Parathyroid adenoma (tissue), 2 donors: ENCODE measurements at regions not wholly inside any gene's neighbourhood (a gene's known extent, or its start where the extent isn't known, plus 50 kb on each side); places are given as distances from the start of the nearest gene placed in this dataset.

Source experiments
- H2AFZ ChIP-seq: fragments of 300-600 bp; sonication (generic); one replicate; pipeline ENCODE4 v1.7.0; 2017; ENCODE audit warnings: antibody characterized with exemption, mild to moderate bottlenecking
- H3K27ac ChIP-seq: fragments of 300-600 bp; sonication (generic); one replicate; pipeline ENCODE4 v1.7.0; 2017
- H3K27me3 ChIP-seq: fragments of 300-600 bp; sonication (generic); one replicate; pipeline ENCODE4 v1.7.0; 2017; ENCODE audit warnings: low read length; ENCODE audit not compliant: control insufficient read depth, insufficient read depth
- H3K36me3 ChIP-seq: fragments of 300-600 bp; sonication (generic); one replicate; pipeline ENCODE4 v1.7.0; 2017; ENCODE audit warnings: low read length; ENCODE audit not compliant: control insufficient read depth, insufficient read depth
- H3K4me1 ChIP-seq: fragments of 300-600 bp; sonication (generic); one replicate; pipeline ENCODE4 v1.7.0; 2017; ENCODE audit warnings: control low read depth
- H3K4me2 ChIP-seq: fragments of 300-600 bp; sonication (generic); one replicate; pipeline ENCODE4 v1.7.0; 2017; ENCODE audit warnings: low read length
- H3K4me3 ChIP-seq: fragments of 300-600 bp; sonication (generic); one replicate; pipeline ENCODE4 v1.7.0; 2017; ENCODE audit warnings: low read depth, low read length
- H3K79me2 ChIP-seq: fragments of 300-600 bp; sonication (generic); one replicate; pipeline ENCODE4 v1.7.0; 2017; ENCODE audit warnings: control low read depth
- H3K9ac ChIP-seq: fragments of 300-600 bp; sonication (generic); one replicate; pipeline ENCODE4 v1.7.0; 2017; ENCODE audit warnings: mild to moderate bottlenecking
- H3K9me3 ChIP-seq: fragments of 300-600 bp; sonication (generic); one replicate; pipeline ENCODE4 v1.7.0; 2017; ENCODE audit warnings: low read length; ENCODE audit not compliant: control insufficient read depth
- CTCF ChIP-seq: fragments of 300-600 bp; sonication (generic); IDR thresholded peaks from one replicate; pipeline ENCODE4 v1.7.0; 2017; ENCODE audit warnings: antibody characterized with exemption, mild to moderate bottlenecking
- donor health status: primary hyperparathyroidism.

- Histone ChIP-seq H3K9me3 (no peaks in the 10 kb centered on the region), H3K79me2 (no peaks in the 10 kb centered on the region), H3K4me1 (no peaks in the 10 kb centered on the region), H3K36me3 (no peaks in the 10 kb centered on the region), H3K9ac (no peak overlapping the region), H3K4me2 (no peak overlapping the region), H3K27ac (no peak overlapping the region), H3K27me3 (no peaks in the 10 kb centered on the region), H2AFZ (no peak overlapping the region), H3K4me3 (no peak overlapping the region)
- no peak for TF ChIP-seq CTCF
These were observed 84.4 kb upstream of the SIX2 start for GRCh38 chr2:45093663-45094062.

GRCh38 chr2:45093181-45093580 lies 83.9 kb upstream of the SIX2 start:
- H2AFZ ChIP-seq, result no peak overlapping the region
- no peak overlapping the region for H3K9ac ChIP-seq
- H3K4me2 ChIP-seq, result no peak overlapping the region
- H3K79me2 ChIP-seq, result no peaks in the 10 kb centered on the region
- H3K4me1 ChIP-seq, result no peaks in the 10 kb centered on the region
- no peak overlapping the region for H3K27ac ChIP-seq
- TF ChIP-seq CTCF, result no peak
- H3K4me3 ChIP-seq, result no peak overlapping the region
- no peaks in the 10 kb centered on the region for H3K9me3 ChIP-seq
- no peaks in the 10 kb centered on the region for H3K27me3 ChIP-seq
- H3K36me3 ChIP-seq, result no peaks in the 10 kb centered on the region

- Histone ChIP-seq H3K4me2 (no peak overlapping the region), H3K36me3 (no peaks in the 10 kb centered on the region), H3K9ac (no peak overlapping the region), H3K79me2 (no peaks in the 10 kb centered on the region), H3K4me3 (no peak overlapping the region), H2AFZ (no peak overlapping the region), H3K27me3 (no peaks in the 10 kb centered on the region), H3K9me3 (no peaks in the 10 kb centered on the region), H3K4me1 (no peaks in the 10 kb centered on the region), H3K27ac (no peak overlapping the region)
- TF ChIP-seq CTCF, result no peak
These were observed 80.5 kb upstream of the SIX2 start for GRCh38 chr2:45089554-45090261.

GRCh38 chr2:45085487-45085886 lies 76.2 kb upstream of the SIX2 start:
- Histone ChIP-seq H3K4me1 (no peaks in the 10 kb centered on the region), H2AFZ (no peak overlapping the region), H3K79me2 (no peaks in the 10 kb centered on the region), H3K4me3 (no peak overlapping the region), H3K9me3 (no peaks in the 10 kb centered on the region), H3K4me2 (no peak overlapping the region), H3K9ac (no peak overlapping the region), H3K27me3 (no peaks in the 10 kb centered on the region), H3K36me3 (no peaks in the 10 kb centered on the region), H3K27ac (no peak overlapping the region)
- TF ChIP-seq CTCF, result no peak

- Histone ChIP-seq H3K4me2 (no peak overlapping the region), H3K9me3 (no peaks in the 10 kb centered on the region), H3K27ac (no peak overlapping the region), H3K79me2 (no peaks in the 10 kb centered on the region), H3K4me1 (no peaks in the 10 kb centered on the region), H3K36me3 (no peaks in the 10 kb centered on the region), H2AFZ (no peak overlapping the region), H3K4me3 (no peak overlapping the region), H3K27me3 (no peaks in the 10 kb centered on the region), H3K9ac (no peak overlapping the region)
- TF ChIP-seq CTCF, result no peak
These were observed 75.2 kb upstream of the SIX2 start for GRCh38 chr2:45084361-45085020.
